ENCODE measurements at regions not wholly inside any gene's neighbourhood (a gene's known extent, or its start where the extent isn't known, plus 50 kb on each side); places are given as distances from the start of the nearest gene placed in this dataset.
"Not testable (repeated sequence)": the region's sequence is repeated elsewhere in the genome, so short reads cannot be mapped to it uniquely, and the experiment has no call there.

GRCh38 chr6:27825848-27826611 is 86.2 kb downstream of the OR2B2 start:
- not testable (repeated sequence) for TF ChIP-seq POLR2A (IDR thresholded peaks at IDR 0.05; ENCODE audit: low read depth, low read length); CTCF (conservative IDR thresholded peaks at IDR 0.05; ENCODE audit: low read depth, low read length)

All from IMR-90 (cell line).